Muscle layer of duodenum (tissue), 2 donors: ENCODE measurements at regions not wholly inside any gene's neighbourhood (a gene's known extent, or its start where the extent isn't known, plus 50 kb on each side); places are given as distances from the start of the nearest gene placed in this dataset.

ENCODE experiments used
- H3K27ac ChIP-seq: one replicate; pipeline ENCODE4 v1.7.0; 2013; ENCODE audit warnings: mild to moderate bottlenecking, low read length
- H3K27me3 ChIP-seq: one replicate; pipeline ENCODE4 v1.7.0; 2013; ENCODE audit warnings: low read depth, mild to moderate bottlenecking, control low read depth, low read length
- H3K36me3 ChIP-seq, 2 donors: one replicate each; pipeline ENCODE4 v1.7.0; 2013; ENCODE audit warnings: low read length in 2 of 2, control low read depth in 1 of 2, mild to moderate bottlenecking in 1 of 2; ENCODE audit not compliant: insufficient read depth in 2 of 2, control insufficient read depth in 1 of 2
- H3K4me1 ChIP-seq, 2 donors: one replicate each; pipeline ENCODE4 v1.7.0; 2013; ENCODE audit warnings: low read length in 2 of 2, mild to moderate bottlenecking in 2 of 2, control low read depth in 1 of 2, moderate library complexity in 1 of 2; ENCODE audit not compliant: insufficient read depth in 2 of 2, control insufficient read depth in 1 of 2
- H3K4me3 ChIP-seq, 2 donors: one replicate each; pipeline ENCODE4 v1.7.0; 2013; ENCODE audit warnings: low read length in 2 of 2, low read depth in 1 of 2, mild to moderate bottlenecking in 1 of 2
- H3K9me3 ChIP-seq, 2 donors: one replicate each; pipeline ENCODE4 v1.7.0; 2013; ENCODE audit warnings: low read length in 2 of 2, control low read depth in 1 of 2, mild to moderate bottlenecking in 1 of 2; ENCODE audit not compliant: control insufficient read depth in 1 of 2
- donor health status: healthy.

- Histone ChIP-seq H3K9me3 (no peaks in the 10 kb centered on the region), H3K27me3 (no peaks in the 10 kb centered on the region), H3K4me3 (no peak overlapping the region), H3K27ac (no peak overlapping the region), H3K4me1 (no peaks in the 10 kb centered on the region), H3K36me3 (no peaks in the 10 kb centered on the region)
Observed at GRCh38 chr15:87735522-87735921, 521.0 kb downstream of the NTRK3 start.

GRCh38 chr15:87734571-87735373, 521.8 kb downstream of the NTRK3 start:
- no peaks in the 10 kb centered on the region for H3K27me3 ChIP-seq
- no peak overlapping the region for H3K27ac ChIP-seq
- no peak overlapping the region for H3K4me3 ChIP-seq
- no peaks in the 10 kb centered on the region for H3K36me3 ChIP-seq
- H3K4me1 ChIP-seq, result no peaks in the 10 kb centered on the region
- H3K9me3 ChIP-seq, result no peaks in the 10 kb centered on the region

DNA sequence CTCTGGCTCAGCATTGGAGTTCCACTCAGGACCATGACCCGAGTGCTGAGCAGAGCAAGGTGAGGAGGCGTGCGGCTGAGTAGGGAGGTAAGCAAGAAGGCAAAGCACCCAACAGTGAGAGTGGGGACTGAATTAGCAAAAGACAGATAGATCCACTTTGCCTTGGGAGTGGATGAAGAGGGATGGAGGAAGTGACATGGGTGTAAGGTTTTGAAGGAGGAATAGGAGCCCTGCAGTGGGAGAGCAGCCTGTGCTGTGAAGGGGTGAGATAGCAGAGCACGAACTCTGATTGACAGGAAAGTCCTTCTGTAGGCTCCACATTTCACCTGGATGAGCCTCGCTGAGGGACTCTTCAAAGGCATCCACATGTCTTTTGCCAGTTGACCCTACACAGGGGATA, 522.6 kb downstream of the NTRK3 start:
- Histone ChIP-seq H3K27ac (no peak overlapping the region), H3K4me1 (no peaks in the 10 kb centered on the region), H3K9me3 (no peaks in the 10 kb centered on the region), H3K36me3 (no peaks in the 10 kb centered on the region), H3K27me3 (no peaks in the 10 kb centered on the region), H3K4me3 (no peak overlapping the region)

DNA sequence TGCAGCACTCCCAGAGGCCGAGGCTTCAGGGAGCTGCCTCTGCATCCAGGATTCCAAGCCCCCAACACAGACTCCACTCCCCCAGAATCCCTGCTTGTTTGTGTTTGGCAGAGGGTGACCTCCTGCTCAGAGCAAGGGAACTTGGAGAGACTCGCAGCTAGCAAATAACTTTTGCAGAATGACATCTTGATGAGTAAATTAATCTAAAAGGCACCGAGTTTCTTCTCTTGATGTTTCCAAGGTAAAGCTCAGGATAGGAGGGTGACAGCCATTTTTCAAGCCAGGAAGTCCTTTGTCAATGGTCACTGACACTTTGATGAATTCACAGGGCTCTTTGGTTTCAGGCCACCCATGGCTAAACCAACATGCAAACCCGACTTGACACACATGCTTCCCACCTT, 523.0 kb downstream of the NTRK3 start:
- H3K9me3 ChIP-seq, result no peaks in the 10 kb centered on the region
- no peaks in the 10 kb centered on the region for H3K4me1 ChIP-seq
- no peaks in the 10 kb centered on the region for H3K36me3 ChIP-seq
- no peak overlapping the region for H3K27ac ChIP-seq
- H3K4me3 ChIP-seq, result no peak overlapping the region
- no peaks in the 10 kb centered on the region for H3K27me3 ChIP-seq

- Histone ChIP-seq H3K4me1 (no peaks in the 10 kb centered on the region), H3K4me3 (no peak overlapping the region), H3K36me3 (no peaks in the 10 kb centered on the region), H3K27ac (no peak overlapping the region), H3K9me3 (no peaks in the 10 kb centered on the region), H3K27me3 (no peaks in the 10 kb centered on the region)
Observed at GRCh38 chr15:87732976-87733375, 523.6 kb downstream of the NTRK3 start.

DNA sequence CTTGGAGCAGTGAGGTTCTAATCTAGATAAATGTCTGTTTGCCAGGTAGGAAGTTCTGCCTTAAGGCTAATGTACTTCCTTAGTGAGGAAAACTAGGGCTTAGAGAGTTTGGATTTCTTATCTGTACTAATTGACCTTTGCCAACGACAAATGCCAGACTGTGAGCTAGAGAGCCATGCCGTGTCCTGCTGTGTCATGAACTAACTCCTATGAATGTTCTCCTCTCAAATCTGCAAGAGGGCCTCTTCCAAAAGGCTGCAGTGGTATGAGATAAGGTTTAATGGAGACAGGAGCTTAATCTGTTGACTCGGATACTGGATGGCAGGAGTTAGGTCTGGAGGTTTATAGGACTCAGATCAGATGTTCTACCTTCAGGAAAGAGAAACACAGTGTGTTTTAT, 524.9 kb downstream of the NTRK3 start:
- H3K4me1 ChIP-seq, result no peaks in the 10 kb centered on the region
- no peaks in the 10 kb centered on the region for H3K27me3 ChIP-seq
- H3K27ac ChIP-seq, result no peak overlapping the region
- no peak overlapping the region for H3K4me3 ChIP-seq
- H3K9me3 ChIP-seq, result no peaks in the 10 kb centered on the region
- no peaks in the 10 kb centered on the region for H3K36me3 ChIP-seq

DNA sequence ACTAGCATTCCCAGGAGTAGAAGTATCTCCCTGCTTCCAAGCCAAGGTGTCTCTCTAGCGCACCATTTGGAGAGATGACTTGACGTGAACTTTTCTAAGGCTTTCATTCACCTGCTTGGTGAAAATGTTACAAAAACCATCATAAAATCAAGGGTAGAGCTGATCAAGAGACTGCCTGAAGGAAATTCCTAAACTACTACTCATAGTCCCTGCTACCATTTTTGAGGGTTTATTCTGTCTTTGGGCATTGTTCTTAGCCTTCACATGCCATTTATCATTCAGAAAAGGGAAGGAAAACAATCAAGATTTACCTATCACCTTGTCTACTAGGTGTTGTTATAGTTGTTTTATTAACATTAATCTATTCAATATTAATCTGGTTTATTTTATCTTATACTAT, 525.8 kb downstream of the NTRK3 start:
- no peaks in the 10 kb centered on the region for H3K9me3 ChIP-seq
- no peaks in the 10 kb centered on the region for H3K36me3 ChIP-seq
- H3K4me1 ChIP-seq, result no peaks in the 10 kb centered on the region
- no peaks in the 10 kb centered on the region for H3K27me3 ChIP-seq
- no peak overlapping the region for H3K4me3 ChIP-seq
- H3K27ac ChIP-seq, result no peak overlapping the region

- Histone ChIP-seq H3K4me1 (no peaks in the 10 kb centered on the region), H3K4me3 (no peak overlapping the region), H3K27me3 (no peaks in the 10 kb centered on the region), H3K9me3 (no peaks in the 10 kb centered on the region), H3K36me3 (no peaks in the 10 kb centered on the region), H3K27ac (no peak overlapping the region)
Observed at GRCh38 chr15:87728998-87729397, 527.5 kb downstream of the NTRK3 start.

- H3K9me3 ChIP-seq, result no peaks in the 10 kb centered on the region
- no peaks in the 10 kb centered on the region for H3K36me3 ChIP-seq
- no peaks in the 10 kb centered on the region for H3K27me3 ChIP-seq
- no peak overlapping the region for H3K4me3 ChIP-seq
- H3K4me1 ChIP-seq, result no peaks in the 10 kb centered on the region
- H3K27ac ChIP-seq, result no peak overlapping the region
Observed at GRCh38 chr15:87727073-87727472, 529.5 kb downstream of the NTRK3 start.

- Histone ChIP-seq H3K27ac (no peak overlapping the region), H3K9me3 (no peaks in the 10 kb centered on the region), H3K4me3 (no peak overlapping the region), H3K36me3 (no peaks in the 10 kb centered on the region), H3K27me3 (no peaks in the 10 kb centered on the region), H3K4me1 (no peaks in the 10 kb centered on the region)
Observed at GRCh38 chr15:87724330-87724729, 532.2 kb downstream of the NTRK3 start.

GRCh38 chr15:87722941-87723691, 533.4 kb downstream of the NTRK3 start:
- no peaks in the 10 kb centered on the region for H3K9me3 ChIP-seq
- H3K27ac ChIP-seq, result no peak overlapping the region
- no peak overlapping the region for H3K4me3 ChIP-seq
- no peaks in the 10 kb centered on the region for H3K27me3 ChIP-seq
- no peaks in the 10 kb centered on the region for H3K36me3 ChIP-seq
- H3K4me1 ChIP-seq, result no peaks in the 10 kb centered on the region
